ENCODE measurements at regions not wholly inside any gene's neighbourhood (a gene's known extent, or its start where the extent isn't known, plus 50 kb on each side); places are given as distances from the start of the nearest gene placed in this dataset.
A peak's percentile ranks its signal among the peaks of the same experiment; 100 is the strongest.

- H3K9ac ChIP-seq (ENCODE audit: low read depth, low read length), result no peak overlapping the region; the same call in 1 of the 2 replicates
- no peak overlapping the region for H3K4me3 ChIP-seq (ENCODE audit: insufficient read depth, low read depth, low read length)
- H2BK5ac ChIP-seq (ENCODE audit: low read depth, low read length, poor library complexity, severe bottlenecking), result no peak overlapping the region
- H3K4ac ChIP-seq (ENCODE audit: low read depth, low read length), result no peak overlapping the region; the same call in 1 of the 2 replicates
- peak overlapping the region; percentile 16; the same call in 1 of the 2 replicates for H2AK5ac ChIP-seq (ENCODE audit: low read depth, low read length)
- intact Hi-C loops (cut with micrococcal nuclease), result no loop called here
- no peaks in the 10 kb centered on the region for H4K20me1 ChIP-seq (ENCODE audit: insufficient read depth, low read length)
- no peaks in the 10 kb centered on the region for H3K27me3 ChIP-seq (ENCODE audit: control insufficient read depth, insufficient read depth, low read length)
- no peak overlapping the region for H2AFZ ChIP-seq (replicated peaks; ENCODE audit: low read length, poor library complexity)
- H3K18ac ChIP-seq (ENCODE audit: low read depth, low read length), result no peak overlapping the region
- 100% methylated on average over 2 of the region's 17 CpGs; no CpG with 5 or more reads in 1 of the 2 experiments for WGBS, 2 experiments (ENCODE audit: extremely low coverage in 2 of 2, insufficient read length in 1 of 2)
- BruUV-seq (replicated peaks), result no TSS peak
- no peaks in the 10 kb centered on the region for H3K9me3 ChIP-seq (ENCODE audit: control insufficient read depth, insufficient read depth, low read length)
- ChIA-PET CTCF (no interaction called here), POLR2A (ENCODE audit: unreplicated experiment) (no interaction called here)
- no peak overlapping the region for H3K14ac ChIP-seq (replicated peaks; ENCODE audit: low read depth, low read length)
- no peak overlapping the region for H4K8ac ChIP-seq (ENCODE audit: low read depth in 2 of 2, low read length in 2 of 2)
- H3K4me2 ChIP-seq (ENCODE audit: low read depth, low read length), result peak overlapping the region; percentile 76
- H3K36me3 ChIP-seq (ENCODE audit: control insufficient read depth, insufficient read depth, low read length), result 0 out of 2 replicates have a peak, but pooled peaks cover 3% of the 10 kb centered on the region
- H3K4me1 ChIP-seq (ENCODE audit: control insufficient read depth, insufficient read depth, low read length), result peaks cover 21% of the 10 kb centered on the region
- H2AK9ac ChIP-seq (replicated peaks; ENCODE audit: low read depth, low read length, poor library complexity), result no peak overlapping the region
- peaks cover 34 to 67% of the 10 kb centered on the region in 2 experiments for H3K79me1 ChIP-seq (ENCODE audit: low read depth in 1 of 2, low read length in 2 of 2)
- ATAC-seq (ENCODE audit: low read depth) (no peak), DNase-seq (no peak)
- dilution Hi-C loops (cut with HindIII; ENCODE audit: low sequenced_read_pairs, unreplicated experiment), result no loop called here
- no peak overlapping the region for H4K91ac ChIP-seq (ENCODE audit: insufficient read depth, low read depth, low read length)
- no peak overlapping the region for H2BK120ac ChIP-seq (ENCODE audit: low read depth, low read length)
- peaks cover 7% of the 10 kb centered on the region; the same call in 1 of the 2 replicates for H3K9me1 ChIP-seq (ENCODE audit: insufficient read depth, low read length)
- H3K23ac ChIP-seq (ENCODE audit: low read depth, low read length), result 0 out of 2 replicates have a peak overlapping the region, but pooled peaks have one; percentile 8
- TF ChIP-seq CEBPB (IDR thresholded peaks at IDR 0.05; ENCODE audit: low read depth, low read length) (no peak), RCOR1 (IDR thresholded peaks at IDR 0.05; ENCODE audit: insufficient replicate concordance, low read length) (no peak), NFE2L2 (IDR thresholded peaks at IDR 0.05; ENCODE audit: low read depth, low read length) (no peak), RAD21 (IDR thresholded peaks at IDR 0.05; ENCODE audit: low read length) (no peak), USF2 (IDR thresholded peaks at IDR 0.05; ENCODE audit: low read depth, low read length) (no peak), POLR2A (IDR thresholded peaks at IDR 0.05; ENCODE audit: low read depth, low read length) (no peak), SMC3 (IDR thresholded peaks at IDR 0.05; ENCODE audit: low read depth, low read length) (no peak)
- TF ChIP-seq, protein P1, sequence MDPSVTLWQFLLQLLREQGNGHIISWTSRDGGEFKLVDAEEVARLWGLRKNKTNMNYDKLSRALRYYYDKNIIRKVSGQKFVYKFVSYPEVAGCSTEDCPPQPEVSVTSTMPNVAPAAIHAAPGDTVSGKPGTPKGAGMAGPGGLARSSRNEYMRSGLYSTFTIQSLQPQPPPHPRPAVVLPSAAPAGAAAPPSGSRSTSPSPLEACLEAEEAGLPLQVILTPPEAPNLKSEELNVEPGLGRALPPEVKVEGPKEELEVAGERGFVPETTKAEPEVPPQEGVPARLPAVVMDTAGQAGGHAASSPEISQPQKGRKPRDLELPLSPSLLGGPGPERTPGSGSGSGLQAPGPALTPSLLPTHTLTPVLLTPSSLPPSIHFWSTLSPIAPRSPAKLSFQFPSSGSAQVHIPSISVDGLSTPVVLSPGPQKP (IDR thresholded peaks at IDR 0.05; ENCODE audit: borderline replicate concordance, low read depth, low read length), result no peak
- no peak overlapping the region for H2BK20ac ChIP-seq (ENCODE audit: low read depth, low read length)
- in situ Hi-C loops (cut with MboI; ENCODE audit: low sequenced_read_pairs), result no loop called here
- no peak overlapping the region for H2BK15ac ChIP-seq (ENCODE audit: low read depth, low read length)
- H4K5ac ChIP-seq (ENCODE audit: low read depth, low read length), result no peak overlapping the region; the same call in 1 of the 2 replicates
- H3K27ac ChIP-seq (ENCODE audit: insufficient read depth, low read length), result no peak overlapping the region
- H3K56ac ChIP-seq (ENCODE audit: extremely low read depth, insufficient read depth, low read length), result no peak overlapping the region
These were observed 80.5 kb upstream of the WNT7B start for GRCh38 chr22:46057246-46058090.

Data from IMR-90 (cell line).